Peyer's patch (tissue), 4 donors: ENCODE measurements at regions not wholly inside any gene's neighbourhood (a gene's known extent, or its start where the extent isn't known, plus 50 kb on each side); places are given as distances from the start of the nearest gene placed in this dataset.

Experiments
- CTCF ChIP-seq, 6 experiments: fragments of 450-650 bp in 4 of 6; fragments of 200-600 bp in 2 of 6; sonication (generic) in 1 of 6; IDR thresholded peaks; one replicate each; pipeline ENCODE4 v1.5.1; 2017 to 2019; ENCODE audit warnings: antibody characterized with exemption in 6 of 6, mild to moderate bottlenecking in 3 of 6, moderate library complexity in 1 of 6
- POLR2A ChIP-seq, 2 donors: fragments of 450-650 bp; IDR thresholded peaks; one replicate each; pipeline ENCODE4 v1.5.1; 2017; ENCODE audit warnings: antibody characterized with exemption in 2 of 2, mild to moderate bottlenecking in 2 of 2, moderate library complexity in 2 of 2

- TF ChIP-seq CTCF (IDR thresholded peaks at IDR 0.05) (no peak), POLR2A (IDR thresholded peaks at IDR 0.05) (no peak)
These were observed 402.2 kb upstream of the PROK2 start for GRCh38 chr3:72187131-72187530.
